NT2/D1 (cell line): ENCODE measurements at regions not wholly inside any gene's neighbourhood (a gene's known extent, or its start where the extent isn't known, plus 50 kb on each side); places are given as distances from the start of the nearest gene placed in this dataset.

ENCODE experiments used
- SUZ12 ChIP-seq: IDR thresholded peaks from 2 replicates; pipeline ENCODE4 v1.6.1; 2011; ENCODE audit not compliant: insufficient read length, insufficient read depth; ENCODE audit errors: extremely low read depth
- YY1 ChIP-seq: IDR thresholded peaks from 2 replicates; pipeline ENCODE4 v1.6.1; 2011; ENCODE audit not compliant: insufficient read length, insufficient read depth
- ZNF274 ChIP-seq: IDR thresholded peaks from 2 replicates; pipeline ENCODE4 v1.6.1; 2011; ENCODE audit warnings: mild to moderate bottlenecking, low read depth, low read length

DNA sequence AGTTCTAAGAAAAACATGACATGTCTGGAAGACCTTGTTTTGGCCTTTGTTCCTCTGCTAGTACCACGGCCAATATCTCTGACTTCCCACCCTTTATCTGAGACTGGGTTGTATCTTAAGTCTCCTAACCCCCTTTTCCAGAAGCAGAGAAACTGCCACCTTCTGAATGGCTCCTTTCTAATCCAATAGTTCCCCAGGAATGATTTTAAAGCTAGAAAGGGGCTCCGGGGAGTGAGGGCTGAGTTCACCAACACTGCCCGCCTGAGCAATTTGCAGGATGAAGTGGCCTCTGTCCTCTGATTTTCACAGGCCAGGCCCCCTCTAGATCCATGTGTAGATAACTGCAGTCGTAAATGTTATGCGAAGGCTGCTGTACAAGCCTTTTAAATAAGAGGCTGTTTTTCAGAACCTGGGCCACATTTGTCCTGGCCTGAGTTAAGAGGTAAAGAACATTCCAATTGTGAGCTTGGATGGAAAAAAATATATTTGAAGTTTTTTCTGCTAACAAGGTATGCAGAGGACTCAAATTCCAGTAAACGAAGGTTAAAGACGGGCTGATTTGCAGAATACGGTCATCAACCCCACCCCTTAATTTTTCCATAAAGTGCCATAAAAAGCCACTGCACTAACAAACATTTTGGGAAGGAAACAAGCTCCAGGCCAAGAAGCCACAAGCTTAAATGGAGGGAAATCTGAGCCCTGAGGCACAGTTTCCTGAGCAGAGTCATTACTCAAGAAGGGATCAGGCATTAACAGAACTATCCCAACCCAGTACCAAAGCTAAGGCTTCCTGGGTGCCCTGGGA lies 117.0 kb upstream of the MAF start:
- TF ChIP-seq ZNF274 = no peak
- TF ChIP-seq YY1 = no peak
- no peak for TF ChIP-seq SUZ12
